GM18499 (cell line): ENCODE measurements at regions not wholly inside any gene's neighbourhood (a gene's known extent, or its start where the extent isn't known, plus 50 kb on each side); places are given as distances from the start of the nearest gene placed in this dataset.
"Not testable (repeated sequence)": the region's sequence is repeated elsewhere in the genome, so short reads cannot be mapped to it uniquely, and the experiment has no call there.

Experiments used
- ATAC-seq: cut with Tn5 transposase; IDR thresholded peaks from one replicate; pipeline ENCODE4 v1.9.1; 2021; ENCODE audit warnings: moderate number of reproducible peaks; ENCODE audit not compliant: insufficient read depth, unreplicated experiment

DNA sequence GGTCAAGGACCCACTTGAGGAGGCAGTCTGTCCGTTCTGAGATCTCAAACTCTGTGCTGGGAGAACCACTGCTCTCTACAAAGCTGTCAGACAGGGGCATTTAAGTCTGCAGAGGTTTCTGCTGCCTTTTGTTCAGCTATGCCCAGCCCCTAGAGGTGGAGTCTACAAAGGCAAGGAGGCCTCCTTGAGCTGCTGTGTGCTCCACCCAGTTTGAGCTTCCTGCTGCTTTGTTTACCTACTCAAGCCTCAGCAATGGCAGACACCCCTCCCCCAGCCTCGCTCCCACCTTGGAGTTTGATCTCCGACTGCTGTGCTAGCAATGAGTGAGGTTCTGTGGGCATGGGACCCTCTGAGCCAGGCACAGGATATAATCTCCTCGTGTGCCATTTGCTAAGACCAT, 156.8 kb upstream of the ARPP21 start:
- ATAC-seq = not testable (repeated sequence)

DNA sequence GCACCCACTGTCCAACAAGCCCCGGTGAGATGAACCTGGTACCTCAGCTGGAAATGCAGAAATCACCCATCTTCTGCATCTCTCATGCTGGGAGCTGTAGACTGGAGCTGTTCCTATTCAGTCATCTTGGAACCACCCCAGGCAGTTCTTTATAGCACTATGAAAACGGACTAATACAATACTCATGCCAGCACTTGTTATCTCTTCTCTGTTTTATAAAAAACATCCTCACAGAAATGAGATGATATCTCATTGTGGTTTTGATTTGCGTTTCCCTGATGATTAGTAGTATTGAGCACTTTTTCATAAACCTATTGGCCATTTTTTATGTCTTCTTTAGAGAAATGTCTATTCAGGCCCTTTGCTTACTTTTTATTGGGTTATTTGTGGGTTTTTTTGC, 156.2 kb upstream of the ARPP21 start:
- ATAC-seq = no peak

DNA sequence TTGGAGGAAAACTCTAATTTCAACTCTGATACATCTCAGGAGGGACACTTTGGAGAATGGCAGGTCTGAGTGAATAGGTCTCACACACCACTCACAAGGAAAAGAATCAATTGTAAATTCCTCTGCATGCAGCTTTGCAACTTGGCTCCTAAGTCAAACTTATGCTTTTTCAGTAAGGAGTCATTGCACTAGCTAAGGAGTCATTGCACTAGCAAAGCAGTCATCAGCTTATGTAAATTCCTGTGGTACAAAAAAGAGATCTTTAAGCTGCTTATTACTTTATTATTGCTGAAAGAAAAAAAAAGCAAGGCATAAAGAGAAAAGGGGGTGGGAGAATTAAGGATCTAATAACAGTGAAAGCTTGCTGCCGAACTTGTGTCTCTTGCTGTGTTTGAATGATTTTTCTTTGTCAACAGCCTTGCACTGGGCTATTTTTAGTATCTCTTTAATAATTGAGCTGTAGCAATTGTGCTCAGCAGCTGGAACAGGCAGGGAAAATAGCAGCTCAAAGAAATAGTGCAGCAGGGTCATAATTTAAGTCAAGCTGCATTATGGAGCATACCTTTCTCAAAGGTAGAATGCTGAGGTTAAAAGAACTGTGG, 154.3 kb upstream of the ARPP21 start:
- ATAC-seq = no peak

DNA sequence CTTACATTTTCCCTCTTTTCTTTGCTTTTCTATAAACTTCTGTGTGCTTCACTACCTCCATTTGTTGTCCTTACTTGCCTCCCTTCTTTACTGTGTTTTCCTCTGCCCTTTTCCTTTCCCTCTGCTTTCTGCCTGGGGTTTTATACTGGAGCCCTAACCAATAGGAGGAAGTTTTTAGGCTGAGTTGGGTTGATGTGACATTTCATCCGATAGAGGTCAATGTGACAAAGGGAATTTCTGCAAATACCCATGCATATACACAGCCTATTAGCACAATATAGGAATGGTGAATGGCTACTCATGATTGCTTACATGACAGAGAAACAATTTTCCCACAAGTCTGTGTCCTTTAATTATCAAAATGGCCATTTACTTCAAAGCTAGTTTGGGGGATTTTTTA, 153.0 kb upstream of the ARPP21 start:
- no peak for ATAC-seq

DNA sequence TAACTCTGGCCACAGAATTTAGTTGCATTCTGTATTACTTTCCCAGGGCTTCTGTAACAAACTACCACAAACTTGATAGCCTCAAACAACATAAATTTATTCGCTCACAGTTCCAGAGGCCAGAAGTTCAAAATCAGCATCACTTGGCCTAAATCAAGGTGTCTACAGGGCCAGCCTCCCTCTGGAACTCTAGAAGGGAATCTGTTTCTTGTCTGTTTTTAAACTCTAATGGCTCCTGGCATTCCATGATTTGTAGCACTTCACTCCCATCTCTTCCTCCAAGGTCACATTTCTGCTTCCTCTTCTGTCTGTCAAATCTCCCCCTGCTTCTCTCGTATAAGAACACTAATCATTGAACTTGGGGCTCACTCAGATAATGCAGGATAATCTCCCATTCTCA, 151.9 kb upstream of the ARPP21 start:
- no peak for ATAC-seq

DNA sequence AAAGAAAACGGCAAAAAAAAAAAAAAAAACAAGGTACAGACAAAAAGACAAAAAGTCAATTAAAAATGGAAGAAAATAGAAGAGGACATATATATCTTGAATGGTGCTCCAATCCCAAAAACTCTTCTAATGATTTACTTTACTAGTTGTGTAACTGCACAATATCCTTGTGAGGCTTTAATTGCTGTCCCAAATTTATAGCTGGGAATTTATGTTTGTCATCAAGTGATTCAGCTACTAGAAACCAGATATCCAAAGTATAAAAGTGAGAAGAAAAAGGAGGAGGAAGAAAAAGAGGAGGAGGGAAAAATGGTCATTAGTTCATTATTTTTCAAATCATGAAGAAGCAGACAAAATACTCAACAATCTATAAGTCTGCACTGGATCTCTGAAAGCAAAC, 150.8 kb upstream of the ARPP21 start:
- ATAC-seq = no peak

DNA sequence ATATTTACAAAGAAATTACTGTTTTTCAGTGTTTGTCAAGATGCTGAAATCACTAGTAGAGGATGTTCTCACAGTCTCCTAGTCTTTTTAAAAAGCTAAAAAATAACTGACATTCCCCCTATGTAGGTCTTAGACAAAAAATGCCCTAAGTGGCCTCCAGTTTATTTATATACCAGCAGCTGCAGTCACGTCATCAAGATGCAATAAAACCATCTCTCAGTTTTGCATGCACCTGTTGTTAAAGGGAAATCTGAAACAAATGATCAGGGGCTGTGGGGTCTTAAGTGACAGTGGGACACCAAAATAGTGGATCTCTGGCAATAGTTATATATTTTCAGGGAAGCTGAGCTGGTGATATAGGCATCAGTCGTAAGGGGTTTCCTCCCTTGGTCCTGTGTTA, 146.5 kb upstream of the ARPP21 start:
- no peak for ATAC-seq

DNA sequence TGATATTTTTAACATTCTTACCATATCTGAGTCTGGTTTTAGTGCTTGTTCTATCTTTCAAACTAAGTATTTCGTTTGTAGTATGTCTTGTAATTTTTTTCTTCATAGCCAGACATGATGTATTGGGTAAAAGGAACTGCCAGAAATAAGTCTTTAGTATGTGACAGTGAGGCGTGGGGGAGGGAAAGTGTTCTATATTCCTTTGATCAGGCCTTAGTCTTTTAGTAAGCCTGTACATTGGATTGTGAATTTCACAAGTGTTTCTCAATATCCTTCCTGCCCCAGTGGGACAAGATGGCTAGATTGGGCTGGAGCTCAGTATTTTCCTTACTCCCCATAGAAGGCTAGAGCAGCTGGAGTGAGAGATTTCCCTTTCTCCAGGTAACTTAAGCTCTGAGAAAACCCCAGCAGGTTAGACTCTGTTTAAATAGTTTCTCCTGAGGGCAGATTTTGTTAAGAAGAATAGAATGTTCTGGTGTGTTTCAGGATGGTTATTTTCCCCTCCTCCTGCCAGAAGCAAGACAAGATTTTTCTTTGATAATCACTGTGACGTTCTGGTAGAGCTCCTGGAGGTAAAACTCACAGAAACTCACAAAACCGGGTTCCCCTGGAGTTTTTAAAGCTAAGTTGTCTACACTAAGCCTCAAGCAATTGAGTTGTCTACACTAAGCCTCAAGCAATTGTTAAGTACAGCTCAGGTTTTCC, 140.7 kb upstream of the ARPP21 start:
- no peak for ATAC-seq

DNA sequence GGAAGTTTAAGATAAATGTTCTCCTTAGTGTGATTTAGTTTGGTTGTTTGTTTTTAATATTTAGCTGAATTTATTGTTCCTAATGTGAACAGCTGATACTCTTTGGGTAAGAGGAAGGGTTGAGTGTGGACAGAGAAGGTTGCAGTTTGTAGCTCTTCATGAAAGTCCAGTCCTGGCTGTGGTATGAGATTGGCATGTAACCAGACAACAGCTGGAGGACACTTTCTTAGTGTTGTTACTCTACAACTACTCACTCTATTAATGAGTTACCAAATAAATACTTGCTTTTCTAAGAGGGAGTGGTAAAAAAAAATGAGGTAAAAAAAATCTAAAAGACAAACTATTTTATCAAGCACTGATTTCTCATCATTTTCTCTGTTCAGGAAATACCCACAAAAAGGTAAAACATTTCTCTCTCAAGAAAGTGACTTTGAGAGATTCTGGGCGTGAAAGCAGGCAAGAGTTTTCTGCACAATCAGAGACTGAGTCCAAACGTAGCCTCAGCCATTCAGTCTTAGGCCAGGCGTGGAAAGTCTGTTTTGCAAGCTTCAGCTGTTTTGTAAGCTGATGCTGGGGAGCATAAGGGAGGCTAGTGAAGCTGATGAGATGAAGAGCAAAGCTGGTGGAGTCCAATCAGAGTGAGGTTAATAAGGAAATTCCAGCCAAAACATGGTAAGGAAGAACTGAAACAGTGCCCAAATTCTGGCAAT, 138.5 kb upstream of the ARPP21 start:
- ATAC-seq = no peak

DNA sequence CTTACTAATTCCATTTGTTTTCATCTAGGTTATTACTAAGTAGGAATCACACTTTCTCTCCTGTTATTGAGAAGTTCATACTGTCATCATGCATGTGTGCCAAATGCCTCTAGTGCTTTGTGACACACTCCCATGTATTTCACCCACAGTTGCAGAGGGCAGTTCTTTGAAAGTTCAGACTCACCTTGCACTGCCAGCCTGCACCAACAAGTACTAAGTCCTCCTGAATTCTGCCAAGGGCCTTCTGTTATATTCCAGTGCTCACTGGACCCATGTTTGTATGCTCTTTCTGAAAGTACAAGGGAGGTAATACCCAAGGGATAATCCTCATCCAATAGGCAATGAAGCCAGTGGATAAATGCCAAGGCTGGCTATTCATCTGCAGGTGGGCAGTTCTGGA, 136.6 kb upstream of the ARPP21 start:
- no peak for ATAC-seq

DNA sequence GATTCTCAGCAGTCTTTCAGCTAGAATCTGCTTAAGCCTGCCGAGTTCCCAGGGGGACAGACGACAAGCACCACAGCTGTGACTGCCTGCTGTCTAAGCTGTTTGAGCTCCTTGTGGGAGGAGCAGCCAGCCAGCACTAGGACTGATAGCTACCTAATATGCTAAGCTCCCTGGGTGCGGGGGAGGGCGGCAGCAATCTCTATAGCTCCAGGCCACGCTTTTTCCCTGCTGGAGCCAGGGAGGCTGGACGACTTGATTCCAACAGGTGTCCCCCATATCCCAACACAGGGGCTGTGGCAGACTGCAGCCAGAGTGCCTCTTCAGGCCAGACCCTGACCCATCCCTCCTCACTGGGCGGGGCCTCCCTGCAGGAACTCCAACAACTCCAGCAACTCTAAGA, 134.1 kb upstream of the ARPP21 start:
- ATAC-seq = no peak

DNA sequence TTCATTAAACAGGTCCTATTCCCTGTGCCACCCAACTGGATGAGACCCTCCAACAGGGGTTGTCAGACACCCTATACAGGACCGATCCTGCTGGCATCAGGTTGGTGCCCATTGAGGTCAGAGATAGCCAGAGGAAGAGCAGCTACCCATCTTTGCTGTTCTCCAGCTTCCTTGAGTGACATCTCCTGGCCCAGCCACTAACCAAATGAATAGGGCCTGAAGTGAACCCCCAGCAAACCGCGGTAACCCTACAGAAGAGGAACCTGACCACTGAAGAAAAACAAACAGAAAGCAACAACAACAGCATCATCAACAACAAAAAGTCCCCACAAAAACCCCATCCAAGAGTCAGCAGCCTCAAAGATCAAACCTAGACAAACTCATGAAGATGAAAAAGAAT, 133.6 kb upstream of the ARPP21 start:
- ATAC-seq = no peak

DNA sequence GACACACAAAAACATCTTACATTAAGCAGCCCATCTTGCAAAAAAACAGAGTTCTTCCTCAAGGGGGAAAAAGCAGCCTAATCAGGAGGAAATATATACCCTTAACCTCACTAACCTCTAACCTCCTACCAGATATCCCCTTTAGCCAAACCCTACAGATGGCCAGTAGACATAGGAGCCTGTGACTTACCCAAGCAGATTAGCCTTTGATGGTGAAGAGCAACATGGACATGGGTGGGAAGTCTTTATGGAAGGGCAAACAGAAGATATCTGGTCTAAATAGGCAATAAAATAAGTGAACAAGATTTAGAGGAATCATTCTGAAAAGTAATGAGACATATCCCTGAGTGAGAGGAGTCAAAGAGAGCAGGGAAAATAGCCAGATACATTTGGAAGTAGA, 119.4 kb upstream of the ARPP21 start:
- ATAC-seq = no peak

DNA sequence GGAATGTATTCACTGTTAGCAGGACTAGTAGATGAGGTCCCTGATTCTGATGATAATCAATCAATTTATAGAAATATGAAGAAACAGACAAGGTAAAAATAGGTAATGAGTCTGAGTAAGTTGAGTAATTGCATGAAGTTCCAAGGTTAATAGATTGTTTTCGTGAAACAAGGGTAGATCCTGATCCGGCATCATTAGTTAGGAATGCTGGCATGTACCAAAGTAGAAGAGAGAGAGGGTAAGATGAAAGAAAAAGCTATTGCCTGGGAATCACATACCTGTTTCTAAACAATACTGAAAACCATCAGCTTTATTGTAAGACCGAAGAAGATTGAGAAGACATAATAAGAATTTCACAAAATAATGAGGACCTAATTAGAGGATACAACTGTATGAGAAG, 118.1 kb upstream of the ARPP21 start:
- no peak for ATAC-seq

DNA sequence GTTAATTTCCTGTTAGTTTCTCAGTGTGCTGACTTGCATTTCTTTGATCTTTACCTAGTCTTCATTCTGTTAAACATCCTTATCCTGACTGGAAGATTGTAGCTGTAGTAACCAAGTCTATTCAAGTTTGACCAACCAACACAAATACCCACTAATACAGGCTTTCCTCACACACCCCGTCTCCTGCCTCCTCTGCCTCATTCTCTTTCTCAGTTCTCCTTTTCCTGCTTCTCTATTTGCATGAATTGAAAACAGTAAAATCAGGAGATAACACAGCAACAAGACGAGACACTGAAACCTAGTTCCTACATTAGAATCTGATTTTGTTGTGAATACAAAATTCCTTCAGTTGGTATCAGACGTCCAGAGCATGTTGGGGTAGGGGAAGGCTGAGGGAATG, 116.9 kb upstream of the ARPP21 start:
- ATAC-seq = no peak

DNA sequence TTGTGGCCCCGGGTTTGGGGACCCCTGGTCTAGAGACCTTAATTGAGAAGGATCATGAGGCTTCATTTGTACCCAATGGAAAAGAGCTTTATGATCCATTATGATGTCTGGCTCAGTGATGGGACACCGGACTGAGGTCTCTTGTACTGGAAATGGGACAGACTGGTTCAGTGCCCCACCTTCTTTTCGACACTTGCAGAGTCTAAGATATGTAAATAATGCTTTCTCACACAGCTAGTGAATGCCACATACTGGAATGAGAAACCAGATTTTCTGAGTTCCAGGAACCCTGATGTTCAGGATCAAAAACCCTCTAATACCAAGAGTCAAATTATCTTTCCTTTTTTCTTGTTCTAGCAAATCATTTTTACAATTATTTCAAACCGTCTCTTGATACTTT, 116.3 kb upstream of the ARPP21 start:
- no peak for ATAC-seq

DNA sequence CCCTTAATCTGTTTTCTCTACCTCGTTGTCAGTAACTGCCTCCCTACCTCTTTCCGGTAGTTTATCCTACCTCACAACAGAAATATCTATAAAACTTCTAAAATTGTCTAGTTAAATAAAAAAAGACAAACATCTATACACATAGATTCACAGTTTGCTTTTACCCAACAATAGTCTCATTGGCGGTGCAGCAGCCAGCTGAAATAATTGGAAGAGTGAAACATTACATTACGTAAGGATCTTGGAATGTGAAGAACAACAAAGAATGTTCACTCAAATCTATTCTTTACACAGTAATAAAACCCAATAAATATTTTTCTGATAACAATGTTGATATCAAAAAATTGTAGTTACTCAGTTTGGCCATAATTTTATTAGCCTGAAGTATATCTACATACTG, 115.5 kb upstream of the ARPP21 start:
- no peak for ATAC-seq

DNA sequence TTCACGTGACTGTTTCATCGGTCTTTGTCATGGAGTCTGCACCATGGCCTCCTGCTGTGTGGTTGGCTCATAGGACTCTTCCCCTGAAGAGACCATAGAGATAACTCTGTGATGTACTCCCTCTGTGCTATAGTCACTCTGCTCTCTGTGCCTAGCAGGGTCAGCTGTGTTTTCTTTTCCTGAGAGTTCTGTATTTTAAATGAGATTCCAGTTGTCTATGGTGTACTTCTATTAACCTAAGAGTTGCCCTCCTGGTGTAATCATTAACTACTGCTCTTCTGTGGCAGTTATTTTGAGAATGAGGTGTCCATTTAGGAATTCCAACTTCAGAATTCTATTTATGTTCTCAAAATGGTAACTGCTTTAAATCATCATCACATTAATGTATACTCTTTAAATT, 114.5 kb upstream of the ARPP21 start:
- ATAC-seq = no peak

DNA sequence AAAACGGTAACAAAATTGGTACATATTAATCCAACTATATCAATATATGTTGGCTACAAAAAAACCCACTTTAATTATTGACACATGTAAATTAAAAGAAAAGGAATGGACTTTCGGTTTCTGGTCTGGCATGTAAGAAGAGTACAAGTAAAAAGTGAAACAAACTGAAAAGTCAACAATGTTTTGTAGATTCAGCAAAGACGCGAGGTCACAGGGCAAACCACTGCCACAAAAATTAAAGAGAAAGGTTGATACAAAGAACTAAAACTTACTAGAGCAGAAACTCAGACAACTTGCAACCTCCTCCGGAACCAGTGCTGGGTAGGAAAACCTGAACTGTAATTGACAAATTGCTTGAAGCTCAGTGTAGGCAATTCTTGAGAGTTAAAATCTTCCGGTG, 110.6 kb upstream of the ARPP21 start:
- no peak for ATAC-seq

DNA sequence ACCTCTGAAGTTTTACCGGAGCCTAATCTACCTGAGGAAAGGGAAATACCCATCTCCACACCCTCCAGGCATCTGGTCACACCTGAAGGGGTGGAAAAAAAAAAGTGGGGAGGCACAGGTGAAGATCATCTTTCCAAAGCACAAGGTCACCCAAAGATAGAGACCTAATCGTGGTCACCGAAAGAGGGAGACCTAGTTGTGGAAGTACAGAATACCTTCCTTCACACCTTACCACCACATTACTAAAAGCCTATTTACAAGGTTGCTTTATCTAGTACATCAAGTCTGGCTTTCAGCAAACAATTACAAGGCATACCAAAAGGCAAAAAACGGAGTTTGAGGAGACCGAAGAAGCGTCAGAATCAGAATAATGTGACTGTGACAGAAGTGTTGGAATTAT, 110.0 kb upstream of the ARPP21 start:
- no peak for ATAC-seq

DNA sequence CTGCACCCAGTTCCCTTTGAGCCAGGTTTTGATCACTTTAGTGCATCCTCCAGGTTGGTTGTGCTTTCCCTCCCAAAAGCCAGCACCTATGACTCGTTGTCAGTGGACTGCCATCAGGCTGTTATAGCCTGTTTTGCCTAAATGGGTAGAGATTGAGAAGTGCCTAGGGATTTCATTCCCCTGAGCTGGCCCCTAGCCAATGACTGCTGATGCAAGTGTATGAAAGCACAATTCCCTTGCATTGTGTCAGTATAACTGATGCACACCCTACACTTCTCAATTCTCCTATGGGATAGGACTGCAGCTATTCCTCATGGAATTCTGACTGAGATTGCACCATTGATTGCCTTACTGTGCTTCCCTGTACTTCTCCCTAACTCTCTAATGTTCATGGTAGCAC, 102.1 kb upstream of the ARPP21 start:
- no peak for ATAC-seq

DNA sequence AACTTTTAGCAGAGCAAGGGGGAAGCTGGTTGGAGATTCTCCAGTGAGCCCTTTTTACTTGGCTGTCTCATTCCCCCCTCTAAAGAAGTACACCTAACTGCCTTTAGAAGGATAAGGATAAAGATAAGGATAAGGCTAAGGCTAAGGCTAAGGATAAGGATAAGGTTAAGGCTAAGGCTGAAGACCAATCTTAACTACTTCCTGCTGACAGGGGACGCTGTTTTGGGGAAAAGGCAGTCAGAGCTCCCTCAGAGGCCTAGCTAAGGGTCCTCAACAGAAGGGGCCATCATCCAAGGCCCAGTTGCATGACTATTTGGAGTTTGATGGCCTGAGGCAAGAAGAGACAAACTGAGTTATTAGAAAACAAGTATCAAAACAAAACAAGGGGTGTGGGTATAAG, 94.3 kb upstream of the ARPP21 start:
- ATAC-seq = no peak
